ENCODE measurements at regions not wholly inside any gene's neighbourhood (a gene's known extent, or its start where the extent isn't known, plus 50 kb on each side); places are given as distances from the start of the nearest gene placed in this dataset.

DNA sequence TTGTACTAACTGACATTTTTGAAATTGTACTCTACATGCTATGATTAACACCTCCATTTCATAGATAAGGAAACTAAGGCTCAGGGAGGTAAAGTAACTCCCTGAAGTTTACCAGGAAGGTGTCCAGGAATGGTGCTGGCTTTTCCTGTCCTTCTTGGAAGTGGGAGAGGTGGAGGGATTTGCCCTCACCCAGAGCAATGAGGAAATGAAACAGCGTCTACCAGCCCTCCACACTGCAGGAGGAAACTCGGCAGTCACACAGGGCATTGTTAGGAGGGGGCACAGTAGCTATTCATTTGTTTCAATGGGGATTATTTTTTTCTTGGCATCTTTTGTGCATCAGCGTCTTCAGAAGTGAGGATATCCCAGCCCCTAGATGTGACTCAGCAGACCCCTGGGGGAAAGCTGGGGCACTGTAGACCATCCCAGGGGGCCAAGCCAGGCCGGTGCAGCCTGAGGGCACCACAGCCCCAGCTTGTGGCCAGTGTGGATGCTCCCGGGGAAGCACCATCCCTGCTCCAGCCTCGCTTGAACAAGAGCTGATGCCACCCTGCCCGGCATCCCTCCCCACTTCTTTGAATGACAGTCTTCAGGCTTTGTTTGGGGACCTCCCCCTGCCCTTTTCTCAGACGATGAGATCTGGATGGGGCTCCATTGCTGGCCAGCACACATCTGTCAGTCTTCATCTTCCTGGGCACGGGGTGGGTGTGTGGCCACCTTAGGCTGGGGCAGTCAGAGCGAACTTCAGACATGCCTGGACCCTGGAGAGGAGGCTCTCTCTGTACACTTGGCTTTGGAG, 224.4 kb upstream of the PMEPA1 start:
- no CpG with 5 or more reads among the region's 10 CpGs for WGBS (ENCODE audit: extremely low coverage, insufficient coverage, insufficient read length)
- H4K12ac ChIP-seq (ENCODE audit: low read depth, low read length): no peak overlapping the region
- no peak for DNase-seq
- no peak overlapping the region for H3K23ac ChIP-seq (ENCODE audit: low read length)
- peaks cover 0 to 3% of the 10 kb centered on the region in 2 experiments for H3K4me1 ChIP-seq (ENCODE audit: control insufficient read depth in 1 of 2, insufficient read depth in 2 of 2, low read length in 2 of 2)
- H3K4ac ChIP-seq (ENCODE audit: low read depth, low read length): no peak overlapping the region
- H4K91ac ChIP-seq (ENCODE audit: low read depth, low read length): no peak overlapping the region
- H3K9me3 ChIP-seq (ENCODE audit: insufficient read depth, low read depth, low read length): no peaks in the 10 kb centered on the region
- no peak overlapping the region for H2BK12ac ChIP-seq (ENCODE audit: low read length)
- no peaks in the 10 kb centered on the region for H3K79me1 ChIP-seq (ENCODE audit: low read length)
- H3K18ac ChIP-seq (ENCODE audit: low read length): no peak overlapping the region
- H2AFZ ChIP-seq (ENCODE audit: insufficient read depth, low read length, poor library complexity): no peak overlapping the region
- no peak overlapping the region for H2BK120ac ChIP-seq (ENCODE audit: insufficient read depth, low read length, poor library complexity)
- no peak overlapping the region for H2BK5ac ChIP-seq (ENCODE audit: low read depth, low read length, poor library complexity)
- H3K9ac ChIP-seq (ENCODE audit: low read length): no peak overlapping the region
- no peak overlapping the region for H4K8ac ChIP-seq (ENCODE audit: low read depth, low read length)
- no peak overlapping the region for H3K27ac ChIP-seq (ENCODE audit: low read depth, low read length)
- no peak overlapping the region for H3K4me3 ChIP-seq (ENCODE audit: low read depth, low read length)
- H2AK5ac ChIP-seq (ENCODE audit: low read length): no peak overlapping the region
- no peak overlapping the region for H3K14ac ChIP-seq (ENCODE audit: low read length)
- H3K27me3 ChIP-seq (ENCODE audit: insufficient read depth, low read length): no peaks in the 10 kb centered on the region
- no peaks in the 10 kb centered on the region for H3K36me3 ChIP-seq (ENCODE audit: control insufficient read depth in 1 of 2, insufficient read depth in 2 of 2, low read length in 2 of 2)
- H3K79me2 ChIP-seq (ENCODE audit: control insufficient read depth, insufficient read depth, low read length, poor library complexity): no peaks in the 10 kb centered on the region
- H3K4me2 ChIP-seq (ENCODE audit: low read length): no peak overlapping the region

DNA sequence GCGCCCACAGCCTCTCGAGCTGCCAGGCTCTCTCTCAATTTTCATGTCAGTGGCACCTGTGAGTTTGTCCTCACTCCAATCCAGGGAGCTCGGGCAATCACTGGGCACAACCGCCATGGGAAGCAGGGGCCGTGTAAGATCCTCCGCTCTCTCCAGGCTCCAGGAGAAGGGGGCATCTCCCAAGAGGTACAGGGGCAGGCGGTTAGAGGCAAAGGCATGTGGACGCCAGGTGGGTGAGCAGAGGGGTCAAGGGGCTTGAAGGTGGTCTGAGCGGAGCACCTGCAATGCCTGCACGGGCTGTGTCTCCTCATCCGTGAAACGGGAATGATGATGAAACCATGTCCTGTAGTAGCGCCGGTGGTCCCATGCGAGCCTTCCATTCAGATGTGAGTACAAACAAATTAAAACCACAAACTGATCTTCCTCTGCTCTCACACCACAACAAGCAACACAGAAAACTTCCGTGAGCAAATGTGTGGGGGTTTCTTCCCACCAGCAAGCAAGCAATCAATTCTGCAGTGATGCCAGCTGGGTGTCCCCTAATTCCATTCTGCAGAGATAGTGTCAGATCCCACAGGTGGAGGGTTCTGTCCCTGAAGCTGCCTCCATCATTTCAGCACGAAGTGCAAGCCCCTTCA, 222.5 kb upstream of the PMEPA1 start:
- Histone ChIP-seq H2BK120ac (ENCODE audit: insufficient read depth, low read length, poor library complexity) (no peak overlapping the region), H2AK5ac (ENCODE audit: low read length) (no peak overlapping the region), H3K4me1 (ENCODE audit: control insufficient read depth in 1 of 2, insufficient read depth in 2 of 2, low read length in 2 of 2) (no peaks in the 10 kb centered on the region)

DNA sequence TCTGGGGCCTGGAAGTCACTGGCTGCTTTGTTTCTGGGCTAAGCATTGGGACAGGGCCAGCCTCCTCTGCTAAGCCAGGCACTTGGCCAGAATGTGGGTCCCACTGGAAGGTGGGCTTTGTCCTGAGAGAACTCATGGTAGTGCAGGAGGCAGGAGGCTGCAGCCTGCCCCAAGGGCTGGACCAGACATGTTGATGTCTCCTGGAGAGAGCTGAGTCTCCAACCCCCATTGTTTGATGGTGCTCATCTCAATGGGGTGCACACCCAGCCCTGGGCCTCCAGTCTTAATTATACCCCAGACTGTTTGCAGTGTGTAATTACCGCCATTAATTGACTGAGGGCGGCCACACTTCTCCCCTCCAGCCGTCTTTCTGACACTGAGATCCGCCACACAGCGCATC, 220.5 kb upstream of the PMEPA1 start:
- Histone ChIP-seq H3K79me1 (ENCODE audit: low read length) (no peaks in the 10 kb centered on the region), H3K27ac (ENCODE audit: low read depth, low read length) (no peak overlapping the region), H3K36me3 (ENCODE audit: control insufficient read depth in 1 of 2, insufficient read depth in 2 of 2, low read length in 2 of 2) (no peaks in the 10 kb centered on the region), H2BK12ac (ENCODE audit: low read length) (no peak overlapping the region), H2BK5ac (ENCODE audit: low read depth, low read length, poor library complexity) (no peak overlapping the region), H2BK120ac (ENCODE audit: insufficient read depth, low read length, poor library complexity) (no peak overlapping the region), H3K14ac (ENCODE audit: low read length) (no peak overlapping the region), H3K4me3 (ENCODE audit: low read depth, low read length) (no peak overlapping the region), H3K9me3 (ENCODE audit: insufficient read depth, low read depth, low read length) (no peaks in the 10 kb centered on the region), H4K91ac (ENCODE audit: low read depth, low read length) (no peak overlapping the region), H2AFZ (ENCODE audit: insufficient read depth, low read length, poor library complexity) (no peak overlapping the region), H3K4me2 (ENCODE audit: low read length) (no peak overlapping the region), H3K18ac (ENCODE audit: low read length) (no peak overlapping the region), H3K4ac (ENCODE audit: low read depth, low read length) (no peak overlapping the region), H3K4me1 (ENCODE audit: control insufficient read depth in 1 of 2, insufficient read depth in 2 of 2, low read length in 2 of 2) (no peaks in the 10 kb centered on the region), H3K23ac (ENCODE audit: low read length) (no peak overlapping the region), H4K8ac (ENCODE audit: low read depth, low read length) (no peak overlapping the region), H4K12ac (ENCODE audit: low read depth, low read length) (no peak overlapping the region), H3K9ac (ENCODE audit: low read length) (no peak overlapping the region), H3K27me3 (ENCODE audit: insufficient read depth, low read length) (no peaks in the 10 kb centered on the region), H2AK5ac (ENCODE audit: low read length) (no peak overlapping the region), H3K79me2 (ENCODE audit: control insufficient read depth, insufficient read depth, low read length, poor library complexity) (no peaks in the 10 kb centered on the region)
- no peak for DNase-seq
- no CpG with 5 or more reads among the region's 5 CpGs for WGBS (ENCODE audit: extremely low coverage, insufficient coverage, insufficient read length)

More for the DNA sequence above, 222.5 kb upstream of the PMEPA1 start:
- no peaks in the 10 kb centered on the region for H3K79me2 ChIP-seq (ENCODE audit: control insufficient read depth, insufficient read depth, low read length, poor library complexity)
- H2BK5ac ChIP-seq (ENCODE audit: low read depth, low read length, poor library complexity): no peak overlapping the region
- no peak overlapping the region for H3K18ac ChIP-seq (ENCODE audit: low read length)
- H3K79me1 ChIP-seq (ENCODE audit: low read length): no peaks in the 10 kb centered on the region
- H4K8ac ChIP-seq (ENCODE audit: low read depth, low read length): no peak overlapping the region
- H3K27ac ChIP-seq (ENCODE audit: low read depth, low read length): no peak overlapping the region
- H2AFZ ChIP-seq (ENCODE audit: insufficient read depth, low read length, poor library complexity): no peak overlapping the region
- no peak overlapping the region for H4K12ac ChIP-seq (ENCODE audit: low read depth, low read length)
- no peak overlapping the region for H3K4me2 ChIP-seq (ENCODE audit: low read length)
- H3K9ac ChIP-seq (ENCODE audit: low read length): no peak overlapping the region
- no peak overlapping the region for H2BK12ac ChIP-seq (ENCODE audit: low read length)
- WGBS (ENCODE audit: extremely low coverage, insufficient coverage, insufficient read length): no CpG with 5 or more reads among the region's 17 CpGs
- H3K27me3 ChIP-seq (ENCODE audit: insufficient read depth, low read length): no peaks in the 10 kb centered on the region
- H4K91ac ChIP-seq (ENCODE audit: low read depth, low read length): no peak overlapping the region
- no peak for DNase-seq
- no peak overlapping the region for H3K4ac ChIP-seq (ENCODE audit: low read depth, low read length)
- H3K14ac ChIP-seq (ENCODE audit: low read length): no peak overlapping the region
- no peaks in the 10 kb centered on the region for H3K36me3 ChIP-seq (ENCODE audit: control insufficient read depth in 1 of 2, insufficient read depth in 2 of 2, low read length in 2 of 2)
- H3K4me3 ChIP-seq (ENCODE audit: low read depth, low read length): no peak overlapping the region
- H3K23ac ChIP-seq (ENCODE audit: low read length): no peak overlapping the region
- H3K9me3 ChIP-seq (ENCODE audit: insufficient read depth, low read depth, low read length): no peaks in the 10 kb centered on the region

DNA sequence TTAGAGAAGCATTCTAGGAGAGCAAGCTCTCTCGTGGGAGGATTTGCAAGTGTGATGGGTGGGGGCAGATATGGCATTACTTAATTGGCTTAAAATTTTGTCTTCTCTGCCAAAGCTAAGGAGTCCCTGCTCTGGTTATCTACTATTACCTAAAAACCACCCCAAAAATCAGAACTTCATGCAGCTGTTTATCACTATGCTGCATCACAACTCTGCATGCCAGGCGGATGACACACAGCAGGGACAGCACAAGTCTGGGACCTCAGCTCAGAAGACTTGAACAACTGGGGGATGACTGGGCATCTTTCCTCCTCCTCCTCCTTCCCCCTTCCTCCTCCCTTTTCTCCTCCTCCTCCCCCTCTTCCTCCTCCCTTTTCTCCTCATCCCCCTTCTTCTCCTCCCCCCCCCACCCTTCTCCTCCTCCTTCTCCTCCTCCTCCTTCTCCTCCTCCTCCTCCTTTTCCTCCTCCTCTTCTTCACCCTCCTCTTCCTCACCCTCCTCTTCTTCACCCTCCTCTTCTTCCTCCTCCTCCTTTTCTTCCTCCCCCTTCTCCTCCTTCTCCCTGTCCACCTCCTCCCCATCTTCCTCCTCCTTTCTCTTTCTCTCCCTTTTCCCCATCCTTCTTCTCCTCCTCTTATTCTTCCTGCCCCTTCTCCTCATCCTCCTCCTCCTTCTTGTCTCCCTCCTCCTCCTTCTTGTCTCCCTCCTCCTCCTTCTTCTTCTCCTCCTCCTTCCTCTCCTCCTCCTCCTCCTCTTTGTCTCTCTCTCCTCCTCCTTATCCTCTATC, 218.6 kb upstream of the PMEPA1 start:
- H3K27me3 ChIP-seq (ENCODE audit: insufficient read depth, low read length): no peaks in the 10 kb centered on the region
- no peak overlapping the region for H4K91ac ChIP-seq (ENCODE audit: low read depth, low read length)
- no peak overlapping the region for H2AFZ ChIP-seq (ENCODE audit: insufficient read depth, low read length, poor library complexity)
- DNase-seq: peak in 1 of 2 donors; percentile 4
- H4K8ac ChIP-seq (ENCODE audit: low read depth, low read length): no peak overlapping the region
- no peaks in the 10 kb centered on the region for H3K79me1 ChIP-seq (ENCODE audit: low read length)
- H3K18ac ChIP-seq (ENCODE audit: low read length): no peak overlapping the region
- H4K12ac ChIP-seq (ENCODE audit: low read depth, low read length): no peak overlapping the region
- no peak overlapping the region for H3K4ac ChIP-seq (ENCODE audit: low read depth, low read length)
- WGBS (ENCODE audit: extremely low coverage, insufficient coverage, insufficient read length): no CpG with 5 or more reads among the region's 2 CpGs
- H3K23ac ChIP-seq (ENCODE audit: low read length): no peak overlapping the region
- H3K9ac ChIP-seq (ENCODE audit: low read length): no peak overlapping the region
- H3K14ac ChIP-seq (ENCODE audit: low read length): no peak overlapping the region
- no peak overlapping the region for H3K27ac ChIP-seq (ENCODE audit: low read depth, low read length)
- no peak overlapping the region for H3K4me3 ChIP-seq (ENCODE audit: low read depth, low read length)
- no peaks in the 10 kb centered on the region for H3K9me3 ChIP-seq (ENCODE audit: insufficient read depth, low read depth, low read length)
- no peak overlapping the region for H2BK12ac ChIP-seq (ENCODE audit: low read length)
- H3K36me3 ChIP-seq (ENCODE audit: control insufficient read depth in 1 of 2, insufficient read depth in 2 of 2, low read length in 2 of 2): no peaks in the 10 kb centered on the region
- no peaks in the 10 kb centered on the region for H3K4me1 ChIP-seq (ENCODE audit: control insufficient read depth in 1 of 2, insufficient read depth in 2 of 2, low read length in 2 of 2)
- no peak overlapping the region for H2AK5ac ChIP-seq (ENCODE audit: low read length)
- no peak overlapping the region for H3K4me2 ChIP-seq (ENCODE audit: low read length)
- H3K79me2 ChIP-seq (ENCODE audit: control insufficient read depth, insufficient read depth, low read length, poor library complexity): no peaks in the 10 kb centered on the region
- no peak overlapping the region for H2BK120ac ChIP-seq (ENCODE audit: insufficient read depth, low read length, poor library complexity)
- no peak overlapping the region for H2BK5ac ChIP-seq (ENCODE audit: low read depth, low read length, poor library complexity)
